ENCODE measurements at regions not wholly inside any gene's neighbourhood (a gene's known extent, or its start where the extent isn't known, plus 50 kb on each side); places are given as distances from the start of the nearest gene placed in this dataset.

DNA sequence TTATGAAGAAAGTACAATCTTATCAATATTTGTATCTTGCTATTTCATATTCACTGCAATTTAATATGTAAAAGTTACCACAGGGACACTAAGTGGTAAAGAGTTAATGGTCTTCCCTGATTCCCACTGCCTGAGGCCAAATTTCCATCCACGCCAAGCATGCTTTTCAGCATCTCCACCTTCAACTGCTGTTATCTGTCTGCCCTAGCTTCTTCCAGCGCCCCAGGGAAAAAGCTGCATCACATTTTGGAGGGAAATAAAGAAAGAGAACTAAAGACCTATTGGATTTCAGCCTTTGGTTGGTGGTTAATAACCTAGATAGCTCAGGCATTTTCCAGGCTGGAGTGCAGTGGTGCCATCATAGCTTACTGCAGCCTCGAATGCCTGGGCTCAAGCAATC lies 61.3 kb upstream of the NKX2-2 start:
- TF ChIP-seq, protein P1, sequence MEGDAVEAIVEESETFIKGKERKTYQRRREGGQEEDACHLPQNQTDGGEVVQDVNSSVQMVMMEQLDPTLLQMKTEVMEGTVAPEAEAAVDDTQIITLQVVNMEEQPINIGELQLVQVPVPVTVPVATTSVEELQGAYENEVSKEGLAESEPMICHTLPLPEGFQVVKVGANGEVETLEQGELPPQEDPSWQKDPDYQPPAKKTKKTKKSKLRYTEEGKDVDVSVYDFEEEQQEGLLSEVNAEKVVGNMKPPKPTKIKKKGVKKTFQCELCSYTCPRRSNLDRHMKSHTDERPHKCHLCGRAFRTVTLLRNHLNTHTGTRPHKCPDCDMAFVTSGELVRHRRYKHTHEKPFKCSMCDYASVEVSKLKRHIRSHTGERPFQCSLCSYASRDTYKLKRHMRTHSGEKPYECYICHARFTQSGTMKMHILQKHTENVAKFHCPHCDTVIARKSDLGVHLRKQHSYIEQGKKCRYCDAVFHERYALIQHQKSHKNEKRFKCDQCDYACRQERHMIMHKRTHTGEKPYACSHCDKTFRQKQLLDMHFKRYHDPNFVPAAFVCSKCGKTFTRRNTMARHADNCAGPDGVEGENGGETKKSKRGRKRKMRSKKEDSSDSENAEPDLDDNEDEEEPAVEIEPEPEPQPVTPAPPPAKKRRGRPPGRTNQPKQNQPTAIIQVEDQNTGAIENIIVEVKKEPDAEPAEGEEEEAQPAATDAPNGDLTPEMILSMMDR (IDR thresholded peaks at IDR 0.05), result no peak
- no peak for TF ChIP-seq EZH2 (IDR thresholded peaks at IDR 0.05)
